Hepatocyte (in vitro differentiated cells): ENCODE measurements at regions not wholly inside any gene's neighbourhood (a gene's known extent, or its start where the extent isn't known, plus 50 kb on each side); places are given as distances from the start of the nearest gene placed in this dataset.

ENCODE experiments used
- DNase-seq: peaks from one replicate; pipeline ENCODE4 v3.0.0-alpha.2; 2016; ENCODE audit warnings: low spot score
- H2AFZ ChIP-seq: fragments of 200-600 bp; sonication (generic); 2 replicates; pipeline ENCODE4 v1.6.0; 2016; ENCODE audit warnings: antibody characterized with exemption, mild to moderate bottlenecking
- H3K27ac ChIP-seq: fragments of 200-600 bp; sonication (generic); 2 replicates; pipeline ENCODE4 v1.5.1; 2016; ENCODE audit warnings: mild to moderate bottlenecking
- H3K27me3 ChIP-seq: fragments of 200-600 bp; sonication (generic); 2 replicates; pipeline ENCODE4 v1.6.1; 2016
- H3K36me3 ChIP-seq: fragments of 200-600 bp; sonication (generic); replicated peaks from 2 replicates; pipeline ENCODE4 v1.5.1; 2016; ENCODE audit warnings: low read depth; ENCODE audit not compliant: insufficient read depth
- H3K4me1 ChIP-seq: fragments of 200-600 bp; sonication (generic); 2 replicates; pipeline ENCODE4 v1.5.1; 2016; ENCODE audit warnings: mild to moderate bottlenecking, moderate library complexity; ENCODE audit not compliant: insufficient read depth
- H3K4me2 ChIP-seq: fragments of 200-600 bp; sonication (generic); 2 replicates; pipeline ENCODE4 v1.6.0; 2016
- H3K4me3 ChIP-seq: fragments of 200-600 bp; sonication (generic); 2 replicates; pipeline ENCODE4 v1.5.1; 2016; ENCODE audit warnings: mild to moderate bottlenecking
- H3K79me2 ChIP-seq: fragments of 200-600 bp; sonication (generic); 2 replicates; pipeline ENCODE4 v1.6.0; 2017; ENCODE audit warnings: mild to moderate bottlenecking
- H3K9me2 ChIP-seq: fragments of 200-600 bp; sonication (generic); replicated peaks from 2 replicates; pipeline ENCODE4 v1.6.0; 2017; ENCODE audit warnings: mild to moderate bottlenecking; ENCODE audit not compliant: insufficient read depth
- H3K9me3 ChIP-seq: fragments of 200-600 bp; sonication (generic); 2 replicates; pipeline ENCODE4 v1.5.1; 2016; ENCODE audit warnings: low read depth, mild to moderate bottlenecking
- H4K20me1 ChIP-seq: fragments of 200-600 bp; sonication (generic); 2 replicates; pipeline ENCODE4 v1.6.0; 2016; ENCODE audit warnings: mild to moderate bottlenecking; ENCODE audit not compliant: insufficient read depth, poor library complexity, severe bottlenecking
- EZH2 ChIP-seq: fragments of 200-600 bp; sonication (generic); IDR thresholded peaks from 2 replicates; pipeline ENCODE4 v1.6.1; 2016; ENCODE audit warnings: antibody characterized with exemption, mild to moderate bottlenecking, borderline replicate concordance
- EZH2phosphoT487 ChIP-seq: fragments of 200-600 bp; sonication (generic); IDR thresholded peaks from one replicate; pipeline ENCODE4 v1.6.1; 2018; ENCODE audit warnings: antibody characterized with exemption, mild to moderate bottlenecking, low read depth, moderate library complexity; ENCODE audit not compliant: unreplicated experiment, severe bottlenecking
- WGBS: methylation state at CpG from one replicate; pipeline ENCODE4 v1.1.6; 2016; ENCODE audit warnings: low lambda C conversion rate; ENCODE audit errors: missing lambda C conversion rate; 5-methylcytosine and 5-hydroxymethylcytosine counted together
- TF ChIP-seq, protein P1 (sequence below): fragments of 200-600 bp; sonication (generic); IDR thresholded peaks from 2 replicates; pipeline ENCODE4 v1.5.1; 2016; ENCODE audit warnings: antibody characterized with exemption, mild to moderate bottlenecking; ENCODE audit not compliant: poor library complexity

DNA sequence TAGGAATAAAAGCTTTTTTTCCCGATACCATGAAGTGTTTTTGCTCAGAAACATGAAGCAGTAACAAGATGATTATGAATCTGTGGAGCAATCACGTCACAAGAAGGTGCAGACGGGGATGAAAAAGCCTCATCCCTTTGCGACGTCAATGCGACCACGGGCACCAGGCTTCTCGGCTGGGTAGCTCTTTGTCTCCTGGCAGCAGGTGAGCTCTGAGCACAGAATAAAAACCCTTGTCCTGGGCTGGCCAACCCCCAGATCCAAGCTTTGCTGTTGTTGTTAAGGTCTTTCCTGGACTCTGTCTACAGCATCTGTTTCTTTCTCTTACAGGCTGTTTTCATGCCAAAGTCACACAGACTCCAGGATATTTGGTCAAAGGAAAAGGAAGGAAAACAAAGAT, 113.8 kb downstream of the ANKRD18B start:
- 51% methylated on average over 8 of the region's 8 CpGs for WGBS
- H2AFZ ChIP-seq = no peak overlapping the region

DNA sequence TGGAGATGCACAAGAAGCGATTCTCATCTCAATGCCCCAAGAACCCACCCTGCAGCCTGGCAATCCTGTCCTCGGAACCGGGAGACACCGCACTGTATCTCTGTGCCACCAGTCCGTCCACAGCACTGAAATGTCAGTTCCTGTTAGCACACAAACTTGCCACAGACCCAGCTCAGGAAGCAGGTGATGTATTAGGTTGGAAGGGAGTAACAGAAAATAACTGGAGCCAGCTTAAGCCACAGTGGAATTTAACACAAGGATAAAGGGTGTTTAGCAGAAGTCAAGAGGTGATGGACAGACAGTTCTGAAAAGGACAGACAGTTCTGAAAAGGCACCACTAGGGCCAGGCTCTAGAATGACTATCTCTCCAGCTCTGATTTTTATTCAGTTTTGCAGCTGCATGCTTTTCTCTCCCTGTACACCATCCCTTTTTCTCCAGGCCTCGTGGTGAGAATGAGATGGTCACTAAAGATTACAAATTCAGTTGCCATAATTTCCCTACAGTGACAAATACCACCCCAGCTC, 114.4 kb downstream of the ANKRD18B start:
- 78% methylated on average over 6 of the region's 6 CpGs for WGBS
- no peaks in the 10 kb centered on the region for H3K79me2 ChIP-seq
- H3K27me3 ChIP-seq = peaks cover 22% of the 10 kb centered on the region
- no peaks in the 10 kb centered on the region for H3K4me1 ChIP-seq
- H3K4me3 ChIP-seq = no peak overlapping the region
- TF ChIP-seq, protein P1, sequence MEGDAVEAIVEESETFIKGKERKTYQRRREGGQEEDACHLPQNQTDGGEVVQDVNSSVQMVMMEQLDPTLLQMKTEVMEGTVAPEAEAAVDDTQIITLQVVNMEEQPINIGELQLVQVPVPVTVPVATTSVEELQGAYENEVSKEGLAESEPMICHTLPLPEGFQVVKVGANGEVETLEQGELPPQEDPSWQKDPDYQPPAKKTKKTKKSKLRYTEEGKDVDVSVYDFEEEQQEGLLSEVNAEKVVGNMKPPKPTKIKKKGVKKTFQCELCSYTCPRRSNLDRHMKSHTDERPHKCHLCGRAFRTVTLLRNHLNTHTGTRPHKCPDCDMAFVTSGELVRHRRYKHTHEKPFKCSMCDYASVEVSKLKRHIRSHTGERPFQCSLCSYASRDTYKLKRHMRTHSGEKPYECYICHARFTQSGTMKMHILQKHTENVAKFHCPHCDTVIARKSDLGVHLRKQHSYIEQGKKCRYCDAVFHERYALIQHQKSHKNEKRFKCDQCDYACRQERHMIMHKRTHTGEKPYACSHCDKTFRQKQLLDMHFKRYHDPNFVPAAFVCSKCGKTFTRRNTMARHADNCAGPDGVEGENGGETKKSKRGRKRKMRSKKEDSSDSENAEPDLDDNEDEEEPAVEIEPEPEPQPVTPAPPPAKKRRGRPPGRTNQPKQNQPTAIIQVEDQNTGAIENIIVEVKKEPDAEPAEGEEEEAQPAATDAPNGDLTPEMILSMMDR = no peak
- TF ChIP-seq EZH2 = no peak
- no peak for TF ChIP-seq EZH2phosphoT487
- no peak overlapping the region for H2AFZ ChIP-seq
- H3K9me3 ChIP-seq = no peaks in the 10 kb centered on the region
- no peak for DNase-seq
- no peak overlapping the region for H3K4me2 ChIP-seq
- H4K20me1 ChIP-seq = no peaks in the 10 kb centered on the region
- H3K9me2 ChIP-seq = no peaks in the 10 kb centered on the region
- no peaks in the 10 kb centered on the region for H3K36me3 ChIP-seq
- H3K27ac ChIP-seq = no peak overlapping the region

More for the DNA sequence above, 113.8 kb downstream of the ANKRD18B start:
- TF ChIP-seq EZH2phosphoT487 (no peak), EZH2 (no peak)
- TF ChIP-seq, protein P1 = no peak
- no peak for DNase-seq
- Histone ChIP-seq H3K4me3 (no peak overlapping the region), H3K4me2 (no peak overlapping the region), H3K4me1 (no peaks in the 10 kb centered on the region), H3K9me3 (no peaks in the 10 kb centered on the region), H4K20me1 (no peaks in the 10 kb centered on the region), H3K9me2 (no peaks in the 10 kb centered on the region), H3K79me2 (no peaks in the 10 kb centered on the region), H3K27me3 (peaks cover 22% of the 10 kb centered on the region), H3K27ac (no peak overlapping the region), H3K36me3 (no peaks in the 10 kb centered on the region)

DNA sequence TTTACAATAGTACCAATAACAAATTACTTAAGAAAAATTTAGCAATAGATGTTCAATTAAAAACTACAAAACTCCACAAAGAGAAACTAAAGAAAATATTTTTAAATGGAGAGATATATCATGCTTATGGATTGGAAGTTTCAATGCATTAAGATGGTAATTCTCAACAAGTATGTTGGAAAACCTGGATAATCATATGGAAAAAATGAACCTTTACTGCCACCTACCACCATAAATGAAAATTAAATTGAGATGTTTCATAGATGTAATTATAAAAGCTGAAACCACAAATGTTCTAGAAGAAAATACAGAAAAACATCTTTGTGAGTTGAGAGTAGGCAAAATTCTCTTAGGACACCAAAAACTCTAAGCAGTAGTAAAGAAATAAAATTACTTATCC, 121.7 kb downstream of the ANKRD18B start:
- Histone ChIP-seq H3K79me2 (no peaks in the 10 kb centered on the region), H3K27me3 (no peaks in the 10 kb centered on the region), H3K27ac (no peak overlapping the region), H3K4me3 (no peak overlapping the region), H3K36me3 (no peaks in the 10 kb centered on the region), H3K9me2 (no peaks in the 10 kb centered on the region), H3K4me1 (no peaks in the 10 kb centered on the region), H4K20me1 (no peaks in the 10 kb centered on the region), H3K4me2 (no peak overlapping the region), H2AFZ (no peak overlapping the region), H3K9me3 (no peaks in the 10 kb centered on the region)
- TF ChIP-seq EZH2 (no peak), EZH2phosphoT487 (no peak)
- TF ChIP-seq, protein P1 = no peak
- no peak for DNase-seq

DNA sequence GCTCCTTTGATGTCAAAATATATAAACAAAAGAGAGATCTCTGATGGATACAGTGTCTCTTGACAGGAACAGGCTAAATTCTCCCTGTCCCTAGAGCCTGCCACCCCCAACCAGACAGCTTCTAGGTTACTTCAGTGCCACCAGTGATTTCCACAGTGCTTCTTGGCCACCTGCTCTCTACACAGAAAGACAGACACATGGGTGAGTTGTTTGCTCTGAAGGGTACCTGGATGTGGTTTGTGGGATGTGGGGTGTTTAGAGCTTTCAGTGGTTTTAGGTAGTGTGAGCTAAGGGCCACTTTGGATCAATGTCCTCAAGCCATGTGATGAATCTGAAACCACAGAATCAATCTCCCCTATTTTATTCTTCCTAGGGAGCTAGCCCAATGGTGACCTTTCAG, 125.4 kb downstream of the ANKRD18B start:
- Histone ChIP-seq H3K4me2 (no peak overlapping the region), H3K9me2 (no peaks in the 10 kb centered on the region)
- no peak for TF ChIP-seq EZH2
- TF ChIP-seq EZH2phosphoT487 = no peak
- TF ChIP-seq, protein P1 = no peak

More for the DNA sequence above, 125.4 kb downstream of the ANKRD18B start:
- Histone ChIP-seq H2AFZ (no peak overlapping the region), H3K79me2 (no peaks in the 10 kb centered on the region), H4K20me1 (no peaks in the 10 kb centered on the region), H3K9me3 (no peaks in the 10 kb centered on the region), H3K36me3 (no peaks in the 10 kb centered on the region), H3K27ac (peak overlapping the region; percentile 16), H3K27me3 (peaks cover 10% of the 10 kb centered on the region), H3K4me1 (no peaks in the 10 kb centered on the region), H3K4me3 (no peak overlapping the region)
- no peak for DNase-seq
